Glomerular visceral epithelial cell (primary cell): ENCODE measurements at regions not wholly inside any gene's neighbourhood (a gene's known extent, or its start where the extent isn't known, plus 50 kb on each side); places are given as distances from the start of the nearest gene placed in this dataset.
A peak's percentile ranks its signal among the peaks of the same experiment; 100 is the strongest.

Experiments
- DNase-seq: peaks from one replicate; pipeline ENCODE4 v3.0.0-alpha.2; 2016; ENCODE audit errors: extremely low spot score

DNA sequence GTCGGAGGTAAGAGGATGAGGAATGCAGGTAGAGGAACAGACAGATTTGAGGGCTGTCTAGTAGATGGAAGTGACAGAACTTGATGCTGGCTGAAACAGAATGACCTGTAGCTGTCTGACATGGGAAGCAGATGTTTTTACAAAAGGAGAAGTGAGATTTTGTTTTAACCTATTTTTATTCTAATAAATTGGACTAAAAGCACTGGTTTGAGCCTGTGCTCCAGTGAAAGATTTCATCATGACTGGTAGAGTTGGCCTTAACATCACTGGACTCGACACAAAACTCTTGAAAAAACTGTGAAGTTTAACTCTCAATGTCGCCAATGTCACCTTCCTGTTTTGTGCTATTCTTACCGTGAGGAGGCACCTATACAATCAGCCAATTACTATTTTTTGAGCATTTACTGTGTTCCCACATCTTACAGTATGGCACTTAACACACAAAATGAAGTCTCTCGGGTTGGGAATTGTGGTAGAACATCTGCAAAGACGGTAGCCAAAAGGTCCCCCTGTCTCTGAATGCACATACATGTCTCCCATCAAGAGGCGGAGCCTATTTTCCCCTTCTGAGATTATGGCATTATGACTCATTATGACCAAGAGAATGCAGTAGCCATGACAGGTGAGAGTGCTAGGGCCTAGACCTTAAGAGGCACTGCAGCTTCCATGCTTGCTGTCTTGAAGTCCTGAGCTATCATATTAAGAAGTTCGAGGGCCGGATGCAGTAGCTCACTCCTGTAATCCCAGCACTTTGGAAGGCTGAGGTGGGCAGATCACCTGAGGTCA lies 93.2 kb downstream of the FOXF2 start:
- no peak for DNase-seq

DNA sequence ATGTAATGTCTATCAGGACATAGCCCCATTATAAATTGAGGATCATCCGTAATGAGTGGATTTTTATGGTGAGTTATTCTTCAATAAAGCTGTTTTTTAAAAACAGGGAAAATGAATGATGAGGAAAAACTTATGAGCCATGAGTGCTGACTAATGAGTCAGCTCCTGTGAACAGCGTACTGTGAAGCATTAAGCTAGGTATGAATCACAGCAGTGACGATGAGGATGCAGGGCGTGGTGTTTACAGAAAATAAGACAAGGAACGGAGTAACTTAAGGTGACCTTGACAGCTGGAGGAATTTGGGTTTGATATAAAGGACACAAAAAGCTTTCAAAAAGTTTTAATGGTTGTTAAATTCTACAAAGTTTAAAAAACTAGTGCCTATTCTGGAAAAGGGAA lies 96.3 kb downstream of the FOXF2 start:
- peak; percentile 54 for DNase-seq

DNA sequence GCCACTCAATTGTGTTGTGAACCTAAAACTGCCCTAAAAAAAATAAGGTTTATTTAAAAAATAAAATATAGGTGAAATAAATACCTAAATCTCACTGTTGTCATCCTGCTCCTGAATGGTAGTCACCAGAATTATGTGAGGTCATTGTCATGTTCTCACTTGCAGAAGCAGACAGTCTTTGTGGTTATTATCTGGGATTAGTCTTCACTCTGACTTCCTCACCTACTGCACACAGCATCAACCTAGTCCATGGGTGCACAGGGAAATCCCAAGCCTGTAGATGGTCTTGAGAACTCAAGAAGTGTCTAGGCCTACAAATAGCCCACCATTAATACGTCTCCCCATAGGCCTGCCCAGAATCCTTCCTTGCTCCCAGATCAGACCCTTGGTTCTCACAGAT lies 97.0 kb downstream of the FOXF2 start:
- no peak for DNase-seq

DNA sequence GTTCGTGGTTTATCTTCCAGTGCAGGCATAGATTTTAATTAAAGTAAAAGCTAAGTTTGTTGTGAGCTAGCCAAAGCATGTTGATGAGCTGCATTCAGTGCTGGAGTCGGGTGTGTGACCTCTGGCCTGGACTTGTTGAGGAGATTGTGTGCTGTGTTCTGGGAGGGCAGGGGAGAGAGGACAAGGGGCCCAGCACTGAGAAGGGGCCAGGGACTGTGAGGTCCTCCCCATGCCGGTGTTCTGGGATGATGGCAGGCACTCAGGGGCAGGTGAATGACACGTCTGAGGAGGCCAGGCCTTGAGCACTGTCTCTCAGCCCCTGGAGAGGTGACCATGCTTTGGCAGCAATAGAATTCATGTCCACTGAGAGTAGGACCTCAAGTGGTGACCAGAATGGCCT lies 97.9 kb downstream of the FOXF2 start:
- no peak for DNase-seq

DNA sequence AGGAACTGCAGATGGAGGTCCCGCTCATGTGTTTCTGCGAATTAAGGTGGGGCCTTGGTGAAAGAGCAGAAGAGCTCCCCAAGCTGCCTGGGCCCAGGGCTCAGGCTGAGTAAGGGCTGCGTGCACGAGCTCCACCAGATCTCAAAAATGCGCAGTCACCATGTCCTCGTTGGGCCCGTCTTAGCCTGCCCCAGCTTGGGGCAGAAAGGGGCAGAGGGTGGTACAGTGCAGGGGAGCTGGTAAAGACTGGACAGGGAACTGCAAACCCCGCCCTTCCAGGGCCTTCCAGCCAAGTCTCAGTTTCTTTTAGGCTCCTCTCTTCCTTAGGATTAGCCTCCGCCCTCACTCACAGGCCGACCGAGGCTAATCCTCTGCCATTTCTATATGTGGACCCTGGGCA lies 101.6 kb downstream of the FOXF2 start:
- DNase-seq, result no peak

DNA sequence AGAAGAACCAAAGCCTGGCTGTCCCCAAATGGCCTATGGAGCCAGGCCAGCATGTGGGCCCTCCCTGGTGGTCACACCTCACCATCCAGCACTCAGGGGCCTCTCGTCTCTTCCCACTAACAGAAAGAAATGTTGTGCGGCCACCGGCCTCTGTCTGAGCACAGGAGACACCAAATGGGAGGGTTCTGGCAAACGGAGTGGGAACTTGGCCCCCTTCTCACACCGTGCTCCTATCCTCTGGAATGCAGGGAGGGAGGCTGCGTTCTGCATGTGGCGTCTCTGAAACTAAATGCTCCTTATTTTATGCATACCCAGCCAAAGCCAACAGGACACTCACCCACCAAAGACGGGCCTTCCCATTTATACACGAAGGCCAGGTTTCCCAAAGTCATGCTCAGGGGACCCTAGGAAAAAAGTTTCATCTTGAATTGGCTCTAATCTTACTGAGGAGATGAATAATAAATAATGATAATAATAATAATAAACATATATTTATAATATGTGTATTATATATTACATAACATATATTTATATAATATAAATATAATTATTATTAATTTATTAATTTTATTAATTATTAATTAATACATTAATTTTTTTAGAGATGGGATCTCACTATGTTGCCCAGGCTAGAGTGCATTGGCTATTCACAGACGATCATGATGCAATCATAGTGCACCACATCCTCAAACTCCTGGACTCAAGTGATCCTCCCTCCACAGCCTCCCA lies 102.4 kb downstream of the FOXF2 start:
- no peak for DNase-seq

DNA sequence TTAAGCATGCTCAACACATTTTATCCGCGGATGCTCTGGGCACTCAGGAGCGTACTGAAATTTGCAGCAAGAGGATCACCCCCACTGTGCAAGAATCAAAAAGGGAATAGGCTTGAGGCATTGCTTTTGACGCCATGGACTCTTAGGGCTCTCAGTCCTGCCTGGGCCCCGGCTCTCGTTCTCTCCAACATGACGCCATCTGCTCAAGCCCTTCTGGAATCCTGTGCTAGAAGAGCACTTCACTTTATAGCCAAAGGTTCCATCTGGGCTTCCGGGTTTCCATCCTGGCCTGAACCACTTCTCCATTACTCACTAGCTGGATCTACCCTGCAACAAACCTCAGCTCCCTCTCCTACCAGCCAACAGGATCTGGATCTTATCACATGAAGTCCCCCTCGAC lies 105.3 kb downstream of the FOXF2 start:
- DNase-seq, result no peak

DNA sequence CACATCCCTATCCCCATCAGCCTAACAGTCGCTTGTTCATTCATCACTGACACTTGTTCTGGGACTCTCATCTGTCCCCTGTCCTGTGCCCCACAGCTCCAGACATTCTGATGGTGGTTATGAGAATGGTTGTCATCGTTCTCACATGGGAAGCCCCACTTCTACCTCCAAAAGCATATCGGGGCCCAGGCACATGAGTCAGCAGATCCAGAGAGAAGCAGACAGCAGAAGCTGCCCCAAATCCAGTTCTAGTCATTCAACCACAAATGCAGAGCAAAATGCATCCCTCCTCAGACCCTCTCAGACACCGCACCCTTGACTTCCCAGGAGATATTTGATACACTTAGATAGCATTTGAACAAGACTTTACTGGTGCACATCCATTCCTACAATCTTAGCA lies 106.0 kb downstream of the FOXF2 start:
- no peak for DNase-seq

DNA sequence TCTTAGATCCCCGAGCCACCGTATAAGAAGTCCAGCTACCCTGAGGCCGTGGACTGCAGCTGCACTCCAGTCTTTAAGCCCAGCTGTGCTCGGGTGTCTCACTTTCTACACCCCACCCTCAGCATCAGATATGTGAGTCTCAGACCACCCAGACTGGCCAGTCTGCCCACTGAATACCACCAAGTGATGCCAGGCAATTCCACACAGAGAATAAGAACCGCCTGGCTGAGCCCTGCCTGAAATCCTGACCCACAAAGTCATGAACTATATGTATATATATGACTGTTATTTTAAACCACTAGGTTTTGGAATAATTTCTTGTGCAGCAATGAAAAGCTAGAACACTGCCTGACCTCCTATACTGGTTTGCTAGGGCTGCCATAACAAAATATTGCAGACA lies 106.7 kb downstream of the FOXF2 start:
- DNase-seq, result no peak

DNA sequence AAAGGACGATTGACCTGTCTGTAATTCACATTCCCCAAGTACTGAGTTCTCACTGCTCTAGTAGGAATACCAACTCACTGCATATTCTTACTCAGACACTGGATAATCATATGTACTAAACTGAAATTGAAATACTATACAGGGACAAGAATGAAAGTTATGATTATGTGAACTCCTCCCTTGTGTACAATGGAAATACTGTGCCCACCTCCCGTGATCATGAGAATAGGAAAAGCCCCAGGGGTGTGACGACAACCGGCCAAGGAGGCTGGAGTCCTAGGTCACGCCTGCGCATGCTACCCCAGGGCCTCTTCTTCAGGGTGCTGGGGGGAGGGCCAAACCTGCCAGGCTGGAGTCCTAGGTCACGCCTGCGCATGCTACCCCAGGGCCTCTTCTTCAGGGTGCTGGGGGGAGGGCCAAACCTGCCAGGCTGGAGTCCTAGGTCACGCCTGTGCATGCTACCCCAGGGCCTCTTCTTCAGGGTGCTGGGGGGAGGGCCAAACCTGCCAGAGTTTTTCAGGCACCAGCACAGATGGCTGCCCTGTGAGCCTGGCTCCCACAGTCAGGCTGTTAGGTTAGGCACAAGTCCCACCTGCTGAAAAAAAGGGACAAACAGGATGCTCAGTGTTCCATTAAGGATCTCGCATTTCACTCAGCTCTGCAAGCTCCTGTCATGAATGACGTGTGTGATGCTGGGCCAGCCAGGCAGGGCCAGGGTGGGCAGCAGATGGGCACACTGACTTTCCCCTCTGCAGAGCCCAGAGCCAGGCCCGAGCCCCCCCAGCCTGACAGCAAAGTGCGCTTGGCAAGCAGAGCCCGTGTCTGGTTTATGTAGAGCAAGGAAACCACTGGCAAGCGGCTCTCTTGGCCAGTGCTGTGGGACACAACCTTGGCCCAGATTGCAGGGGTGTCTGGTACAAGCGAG lies 107.7 kb downstream of the FOXF2 start:
- DNase-seq, result no peak

DNA sequence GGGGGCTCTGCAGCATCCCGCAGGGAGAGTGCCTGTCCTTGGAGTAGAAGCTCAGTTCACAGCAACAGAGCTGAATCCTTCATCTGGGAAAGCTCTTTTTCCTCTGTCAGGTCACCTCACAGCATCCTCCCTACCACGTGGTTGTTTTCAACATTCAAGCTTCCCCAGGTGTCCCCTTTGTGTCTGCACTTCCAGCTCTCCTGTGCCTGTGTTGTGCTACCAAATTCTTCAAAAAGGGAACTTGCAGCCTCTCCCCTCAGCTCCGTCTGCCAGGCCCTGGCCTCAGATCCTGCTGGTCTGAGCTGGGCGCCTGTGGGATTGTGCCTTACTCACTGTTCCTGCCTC lies 108.4 kb downstream of the FOXF2 start:
- DNase-seq, result no peak

DNA sequence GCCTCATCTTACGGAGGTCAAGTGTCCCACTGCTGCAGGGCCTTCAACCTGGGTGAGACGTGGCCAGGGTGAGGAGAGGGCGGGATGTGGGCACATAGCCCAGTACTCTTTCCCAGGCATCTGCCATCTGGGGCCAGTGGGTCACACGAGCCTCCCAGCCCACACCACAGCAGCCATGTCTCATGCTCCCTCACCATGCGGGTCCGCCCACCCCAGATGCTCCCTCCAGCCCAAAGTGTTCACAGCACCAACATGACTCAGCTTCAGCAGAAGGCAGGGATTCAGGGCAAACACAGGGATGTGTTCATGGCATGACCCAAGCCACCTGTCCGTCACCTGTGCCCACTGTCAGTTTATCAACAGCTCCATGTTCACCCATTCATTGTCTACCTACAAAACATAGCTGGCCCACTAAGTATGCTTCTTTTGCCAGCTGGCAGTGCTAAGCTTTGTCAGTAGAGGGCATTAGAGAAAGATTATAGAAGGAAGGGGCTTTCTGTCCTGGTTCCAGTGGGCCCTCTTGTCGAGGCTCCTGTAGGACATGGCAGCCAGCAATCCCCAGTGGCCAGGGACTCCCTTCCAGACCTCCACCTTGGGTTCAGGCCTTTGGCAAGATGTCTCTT lies 109.2 kb downstream of the FOXF2 start:
- DNase-seq, result no peak

DNA sequence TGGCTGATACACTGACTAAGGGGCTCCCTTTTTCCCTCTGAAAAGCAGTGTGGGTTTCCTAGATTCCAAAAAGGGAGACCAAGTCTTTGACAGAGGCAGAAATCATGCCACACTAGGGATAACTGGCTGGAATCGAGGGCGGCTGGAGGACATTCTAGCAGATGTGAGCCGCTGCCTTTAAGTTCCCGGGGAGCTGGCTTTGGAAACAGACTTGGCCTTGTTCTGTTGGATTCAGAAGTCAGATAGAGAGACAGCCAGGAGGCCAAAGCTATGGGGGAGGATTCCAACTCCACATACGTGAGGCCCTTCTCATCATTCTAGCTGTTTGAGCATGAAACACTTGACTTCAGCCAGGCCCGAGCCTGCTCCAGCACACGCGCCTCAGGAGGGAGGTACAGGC lies 109.9 kb upstream of the FOXC1 start:
- no peak for DNase-seq

DNA sequence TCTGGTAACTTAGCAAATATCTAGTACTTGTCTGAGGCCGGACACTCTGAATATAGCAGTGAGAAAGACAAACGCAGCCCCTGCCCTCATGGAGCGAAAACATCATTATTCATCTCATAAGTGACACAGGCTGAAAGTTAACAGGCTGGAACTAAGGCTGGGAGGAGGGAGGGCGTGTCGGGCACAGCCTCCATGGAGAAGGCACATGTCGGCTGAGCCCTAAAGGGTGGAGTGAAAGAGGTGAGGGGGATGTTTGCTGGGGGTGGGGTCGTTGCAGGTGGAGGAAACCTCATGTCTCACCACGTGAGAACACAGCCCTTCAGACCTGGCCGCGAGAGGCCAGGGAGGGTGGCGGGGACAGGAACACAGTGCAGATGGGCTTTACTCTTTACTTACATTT lies 108.8 kb upstream of the FOXC1 start:
- no peak for DNase-seq

DNA sequence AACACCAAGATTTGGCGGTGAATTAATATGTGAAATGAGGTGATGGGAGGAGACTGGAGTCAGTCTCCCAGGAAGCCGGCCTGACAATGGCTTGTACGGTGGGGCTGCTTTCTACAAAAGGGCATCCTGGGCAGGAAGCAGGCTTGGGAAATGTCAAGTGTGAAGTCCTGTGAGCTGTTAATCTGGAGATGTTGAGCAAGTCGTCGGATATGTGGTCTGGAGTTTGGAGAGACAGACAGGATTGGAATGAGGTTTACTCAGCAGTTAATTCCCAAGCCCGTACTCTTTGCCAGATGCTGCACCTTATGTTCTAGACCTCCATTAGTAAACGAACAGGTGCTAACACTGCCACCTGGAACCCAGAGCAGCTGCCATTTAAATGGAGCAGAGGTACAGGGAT lies 107.7 kb upstream of the FOXC1 start:
- no peak for DNase-seq

DNA sequence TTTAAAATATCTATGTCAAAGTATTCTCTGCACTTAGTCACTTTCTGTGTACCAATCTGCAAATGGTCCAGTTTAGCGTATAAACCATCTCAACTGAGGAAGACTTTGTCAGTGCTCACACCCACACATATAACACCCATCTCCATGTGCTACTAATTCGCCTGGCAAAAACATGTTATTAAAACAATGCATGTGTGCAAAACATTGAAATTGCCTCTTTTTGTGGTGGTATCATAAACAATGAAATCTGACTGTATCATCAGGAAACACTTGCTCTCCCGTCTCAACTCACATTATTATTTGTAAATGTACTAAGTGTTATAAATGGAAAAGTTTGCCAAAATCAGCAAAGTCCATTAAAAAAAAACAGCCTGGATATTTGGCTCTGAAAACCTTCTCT lies 105.9 kb upstream of the FOXC1 start:
- no peak for DNase-seq

DNA sequence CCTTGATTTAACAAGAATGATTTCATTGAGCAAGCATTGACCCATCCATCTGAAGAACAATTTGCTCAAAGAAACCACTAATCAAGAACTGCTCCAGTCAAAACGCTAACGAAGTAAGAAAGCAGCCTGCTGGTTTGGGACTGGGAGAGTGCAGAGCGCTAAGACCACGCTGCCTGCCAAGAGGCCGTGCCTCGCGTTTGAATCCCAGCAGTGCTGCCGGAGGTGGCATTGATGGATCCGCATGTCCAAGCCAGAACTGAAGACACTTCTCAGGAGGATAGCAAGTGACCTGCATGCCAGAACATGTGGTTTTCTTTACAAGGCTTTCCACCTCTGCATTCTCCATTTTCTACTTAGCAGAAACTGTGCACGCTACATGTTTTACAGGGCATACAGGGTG lies 105.2 kb upstream of the FOXC1 start:
- DNase-seq, result no peak

DNA sequence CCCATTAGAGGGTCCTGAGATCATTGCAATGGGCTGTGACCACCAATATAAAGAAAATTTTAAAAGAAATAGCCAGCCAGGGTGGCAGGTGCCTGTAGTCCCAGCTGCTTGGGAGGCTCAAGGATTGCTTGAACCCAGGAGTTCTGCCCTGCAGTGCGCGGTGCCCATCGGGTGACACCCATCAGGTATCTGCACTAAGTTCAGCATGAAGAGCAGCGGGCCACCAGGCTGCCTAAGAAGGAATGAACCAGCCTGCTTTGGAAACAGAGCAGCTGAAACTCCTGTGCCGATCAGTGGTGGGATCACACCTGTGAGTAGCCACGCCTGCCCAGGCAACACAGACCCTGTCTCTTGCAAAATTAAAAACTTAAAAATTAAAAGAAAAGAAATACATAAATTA lies 102.5 kb upstream of the FOXC1 start:
- no peak for DNase-seq

DNA sequence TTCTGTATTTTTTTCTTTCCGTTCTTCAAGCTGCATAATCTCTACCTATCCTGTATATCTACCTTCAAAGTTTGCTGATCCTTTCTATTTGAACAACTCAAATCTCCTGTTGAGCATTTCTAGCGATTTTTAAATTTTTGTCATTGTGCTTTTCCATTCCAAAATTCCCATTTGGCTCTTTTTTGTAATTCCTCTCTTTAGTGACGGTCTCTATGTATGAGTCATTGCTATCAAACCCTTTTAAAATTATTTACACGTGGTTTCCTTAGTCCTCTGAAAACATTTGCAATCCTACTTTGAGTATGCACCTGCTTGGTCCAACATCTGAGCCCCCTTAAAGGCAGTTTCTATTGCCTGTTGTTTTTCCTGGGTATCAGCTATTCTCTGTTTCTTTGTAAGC lies 100.5 kb upstream of the FOXC1 start:
- DNase-seq, result no peak

DNA sequence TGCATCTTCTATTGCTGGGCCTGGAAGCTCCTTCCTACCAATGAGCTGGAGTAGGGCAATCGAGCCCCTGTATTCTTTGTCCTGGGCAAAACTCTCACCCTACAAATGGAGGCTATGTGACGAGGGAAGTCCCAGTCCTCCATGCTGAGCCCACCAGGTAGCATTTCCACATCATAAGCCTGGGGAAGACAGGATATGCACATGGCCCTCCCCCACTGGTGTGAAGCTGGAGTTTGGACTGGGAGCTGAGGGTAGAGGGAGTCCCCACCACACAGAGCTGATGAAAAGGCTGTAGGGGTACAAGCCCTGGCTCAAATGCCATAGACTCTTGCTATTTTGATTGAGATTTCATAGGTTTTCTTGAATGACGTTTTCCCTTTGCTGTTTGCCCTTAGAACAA lies 99.5 kb upstream of the FOXC1 start:
- no peak for DNase-seq

DNA sequence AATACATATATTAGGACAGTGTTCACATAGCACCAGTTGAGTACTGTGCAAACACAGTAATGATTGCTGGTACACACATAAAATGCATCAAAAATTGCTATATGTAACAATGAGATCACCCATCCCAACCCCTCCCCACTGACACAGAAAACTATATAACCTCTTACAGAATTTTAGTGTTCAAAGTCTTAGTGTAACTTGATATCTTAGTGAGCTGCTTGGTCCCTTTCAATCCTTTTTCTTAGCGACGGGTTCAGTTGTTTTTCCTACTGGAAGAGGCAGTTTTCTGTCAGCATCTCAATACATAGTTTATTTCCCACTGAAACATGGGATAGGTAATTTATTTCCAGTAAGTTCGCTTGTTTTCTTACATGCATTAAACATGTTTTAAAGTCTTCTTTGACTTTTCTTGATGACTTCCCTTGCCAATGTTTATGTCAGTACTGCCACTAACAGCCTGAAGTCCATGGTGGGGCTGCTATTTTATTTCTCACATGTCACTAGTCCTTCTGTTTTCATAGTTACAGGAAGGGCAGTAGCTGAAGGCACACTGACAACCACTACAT lies 96.4 kb upstream of the FOXC1 start:
- no peak for DNase-seq

DNA sequence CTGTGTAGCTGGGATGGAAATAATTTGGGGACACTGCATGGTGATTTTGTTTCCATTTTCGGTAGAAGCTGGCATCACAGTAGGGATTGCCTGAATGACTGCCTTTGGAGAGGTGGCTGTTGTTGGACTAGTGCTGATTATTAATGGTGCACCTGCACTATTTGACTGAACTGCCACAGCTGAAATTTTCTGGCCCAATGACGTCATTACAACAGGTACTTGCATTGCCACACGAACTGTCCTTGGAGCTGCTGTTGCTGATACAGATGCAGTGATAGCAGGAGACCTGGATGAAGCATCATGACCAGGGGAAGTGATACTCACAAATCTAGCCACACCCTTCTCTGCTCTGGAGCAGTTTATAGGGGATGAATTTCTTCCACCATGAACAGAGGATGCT lies 95.6 kb upstream of the FOXC1 start:
- DNase-seq, result no peak
